Astrocyte (in vitro differentiated cells and primary cell): ENCODE measurements at regions not wholly inside any gene's neighbourhood (a gene's known extent, or its start where the extent isn't known, plus 50 kb on each side); places are given as distances from the start of the nearest gene placed in this dataset.

Source experiments
- DNase-seq: peaks from one replicate; pipeline ENCODE4 v3.0.0-alpha.2; 2010; ENCODE audit warnings: low read depth
- FAIRE-seq: peaks from 2 replicates; lab custom pipeline; 2011; peaks lifted over from hg19 to GRCh38; lab: Jason Lieb, UNC
- H2AFZ ChIP-seq: 2 replicates; pipeline ENCODE4 v1.6.0; 2012; ENCODE audit warnings: low read depth, low read length, inconsistent platforms
- H3K27ac ChIP-seq: 2 replicates; pipeline ENCODE4 v1.5.1; 2011; ENCODE audit warnings: low read depth, low read length, inconsistent platforms
- H3K27me3 ChIP-seq: 2 replicates; pipeline ENCODE4 v1.6.0; 2011; ENCODE audit warnings: low read length, inconsistent platforms; ENCODE audit not compliant: insufficient read depth
- H3K36me3 ChIP-seq: 2 replicates; pipeline ENCODE4 v1.5.1; 2011; ENCODE audit warnings: low read length, inconsistent platforms; ENCODE audit not compliant: insufficient read depth
- H3K4me1 ChIP-seq: 2 replicates; pipeline ENCODE4 v1.5.1; 2011; ENCODE audit warnings: low read length, inconsistent platforms; ENCODE audit not compliant: insufficient read depth
- H3K4me2 ChIP-seq: 2 replicates; pipeline ENCODE4 v1.6.0; 2012; ENCODE audit warnings: low read length, inconsistent platforms
- H3K4me3 ChIP-seq: 2 replicates; pipeline ENCODE4 v1.5.1; 2011; ENCODE audit warnings: low read depth, mild to moderate bottlenecking, low read length, inconsistent platforms; ENCODE audit not compliant: insufficient read depth
- H3K79me2 ChIP-seq: 2 replicates; pipeline ENCODE4 v1.6.0; 2012; ENCODE audit warnings: mild to moderate bottlenecking, low read length, inconsistent platforms; ENCODE audit not compliant: insufficient read depth
- H3K9ac ChIP-seq: 2 replicates; pipeline ENCODE4 v1.6.0; 2012; ENCODE audit warnings: mild to moderate bottlenecking, low read length, inconsistent platforms
- H3K9me3 ChIP-seq: 2 replicates; pipeline ENCODE4 v1.5.1; 2012; ENCODE audit warnings: low read depth, mild to moderate bottlenecking, low read length, inconsistent platforms; ENCODE audit not compliant: insufficient read depth
- H4K20me1 ChIP-seq: 2 replicates; pipeline ENCODE4 v1.6.0; 2012; ENCODE audit warnings: low read length, inconsistent platforms; ENCODE audit not compliant: insufficient read depth
- H3K27ac Mint-ChIP-seq: one replicate; pipeline ENCODE4 v1.8.0; 2021; ENCODE audit warnings: mild to moderate bottlenecking, mixed read lengths; ENCODE audit not compliant: unreplicated experiment
- H3K27me3 Mint-ChIP-seq: one replicate; pipeline ENCODE4 v1.8.0; 2021; ENCODE audit warnings: low read depth, mixed read lengths; ENCODE audit not compliant: unreplicated experiment
- H3K36me3 Mint-ChIP-seq: one replicate; pipeline ENCODE4 v1.8.0; 2021; ENCODE audit warnings: low read depth, mixed read lengths; ENCODE audit not compliant: unreplicated experiment
- H3K4me1 Mint-ChIP-seq: one replicate; pipeline ENCODE4 v1.8.0; 2021; ENCODE audit warnings: low read depth, mixed read lengths; ENCODE audit not compliant: unreplicated experiment
- H3K4me3 Mint-ChIP-seq: one replicate; pipeline ENCODE4 v1.8.0; 2021; ENCODE audit warnings: mild to moderate bottlenecking, moderate library complexity, mixed read lengths; ENCODE audit not compliant: unreplicated experiment
- H3K9me3 Mint-ChIP-seq: one replicate; pipeline ENCODE4 v1.8.0; 2021; ENCODE audit warnings: mild to moderate bottlenecking, mixed read lengths; ENCODE audit not compliant: unreplicated experiment
- CTCF ChIP-seq: IDR thresholded peaks from 2 replicates; pipeline ENCODE4 v1.5.1; 2011; ENCODE audit warnings: low read depth, mild to moderate bottlenecking, inconsistent platforms, low read length, moderate library complexity; ENCODE audit not compliant: insufficient read depth
- EZH2 ChIP-seq: IDR thresholded peaks from 2 replicates; pipeline ENCODE4 v1.6.1; 2012; ENCODE audit warnings: mild to moderate bottlenecking, low read length, inconsistent platforms; ENCODE audit not compliant: insufficient read depth

DNA sequence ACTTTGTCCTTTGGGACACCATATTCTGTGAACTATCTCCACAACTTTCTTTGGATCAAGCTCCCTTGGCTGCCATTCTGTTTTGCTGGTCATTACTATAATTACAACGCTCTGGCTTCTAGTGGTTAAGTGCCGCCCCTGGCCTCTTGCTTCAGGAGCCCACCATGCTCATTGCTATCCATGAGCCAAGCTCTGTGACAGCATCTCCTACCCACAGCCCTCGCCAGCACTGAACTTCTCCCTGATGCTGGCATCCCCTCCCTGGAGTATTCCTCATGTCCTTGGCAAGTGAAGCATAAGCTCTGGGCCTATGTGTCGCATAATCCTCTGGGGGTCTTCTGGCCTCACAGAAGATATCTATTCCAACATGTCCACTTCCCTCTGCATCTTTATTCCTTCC lies 60.6 kb upstream of the DHX40 start:
- H3K4me1 Mint-ChIP-seq: peaks cover 4% of the 10 kb centered on the region

GRCh38 chr17:59505610-59506276 lies 59.7 kb upstream of the DHX40 start:
- DNase-seq: peak; percentile 50
- no peaks in the 10 kb centered on the region for H3K9me3 ChIP-seq
- H3K27me3 Mint-ChIP-seq: peaks cover 3% of the 10 kb centered on the region
- TF ChIP-seq EZH2: no peak
- TF ChIP-seq CTCF: no peak
- peaks cover 3% of the 10 kb centered on the region for H3K27me3 ChIP-seq
- H3K4me3 Mint-ChIP-seq: no peak overlapping the region
- H3K36me3 Mint-ChIP-seq: no peaks in the 10 kb centered on the region
- H3K9ac ChIP-seq: no peak overlapping the region
- no peak overlapping the region for H3K27ac Mint-ChIP-seq
- H3K4me1 Mint-ChIP-seq: peaks cover 4% of the 10 kb centered on the region
- H3K36me3 ChIP-seq: no peaks in the 10 kb centered on the region
- H3K4me3 ChIP-seq: no peak overlapping the region
- H2AFZ ChIP-seq: no peak overlapping the region
- no peak for FAIRE-seq
- no peaks in the 10 kb centered on the region for H3K79me2 ChIP-seq
- H4K20me1 ChIP-seq: no peaks in the 10 kb centered on the region
- no peak overlapping the region for H3K4me2 ChIP-seq
- H3K9me3 Mint-ChIP-seq: peaks cover 2% of the 10 kb centered on the region
- no peaks in the 10 kb centered on the region for H3K4me1 ChIP-seq
- no peak overlapping the region for H3K27ac ChIP-seq

More for the DNA sequence above, 60.6 kb upstream of the DHX40 start:
- no peak for DNase-seq
- no peak overlapping the region for H3K4me3 Mint-ChIP-seq
- Histone ChIP-seq H3K27me3 (peaks cover 3% of the 10 kb centered on the region), H3K36me3 (no peaks in the 10 kb centered on the region), H3K9ac (no peak overlapping the region), H3K79me2 (no peaks in the 10 kb centered on the region), H3K4me1 (no peaks in the 10 kb centered on the region), H3K4me2 (no peak overlapping the region), H3K27ac (no peak overlapping the region), H2AFZ (no peak overlapping the region), H4K20me1 (no peaks in the 10 kb centered on the region), H3K4me3 (no peak overlapping the region), H3K9me3 (no peaks in the 10 kb centered on the region)
- no peak for FAIRE-seq
- TF ChIP-seq EZH2 (no peak), CTCF (no peak)
- H3K36me3 Mint-ChIP-seq: no peaks in the 10 kb centered on the region
- peaks cover 2% of the 10 kb centered on the region for H3K9me3 Mint-ChIP-seq
- H3K27ac Mint-ChIP-seq: no peak overlapping the region
- peaks cover 3% of the 10 kb centered on the region for H3K27me3 Mint-ChIP-seq
